NB4 (cell line): ENCODE measurements at regions not wholly inside any gene's neighbourhood (a gene's known extent, or its start where the extent isn't known, plus 50 kb on each side); places are given as distances from the start of the nearest gene placed in this dataset.

Source experiments
- DNase-seq: peaks from one replicate; pipeline ENCODE4 v3.0.0; 2010; ENCODE audit warnings: low read depth
- H3K4me3 ChIP-seq: one replicate; pipeline ENCODE4 v1.5.1; 2011; ENCODE audit warnings: mild to moderate bottlenecking, low read depth, low read length, moderate library complexity
- MYC ChIP-seq: IDR thresholded peaks from 2 replicates; pipeline ENCODE4 v1.6.1; 2011; ENCODE audit warnings: low read depth, low read length
- POLR2A ChIP-seq: IDR thresholded peaks from 2 replicates; pipeline ENCODE4 v1.6.1; 2011; ENCODE audit warnings: mild to moderate bottlenecking; ENCODE audit not compliant: insufficient read length; ENCODE audit errors: extremely low read depth
- TF ChIP-seq, protein P1 (sequence below): IDR thresholded peaks from one replicate; pipeline ENCODE4 v1.5.1; 2012; ENCODE audit warnings: low read depth, low read length
- TF ChIP-seq, protein P2 (sequence below): IDR thresholded peaks from 2 replicates; pipeline ENCODE4 v1.6.1; 2011; ENCODE audit warnings: low read depth, low read length

DNA sequence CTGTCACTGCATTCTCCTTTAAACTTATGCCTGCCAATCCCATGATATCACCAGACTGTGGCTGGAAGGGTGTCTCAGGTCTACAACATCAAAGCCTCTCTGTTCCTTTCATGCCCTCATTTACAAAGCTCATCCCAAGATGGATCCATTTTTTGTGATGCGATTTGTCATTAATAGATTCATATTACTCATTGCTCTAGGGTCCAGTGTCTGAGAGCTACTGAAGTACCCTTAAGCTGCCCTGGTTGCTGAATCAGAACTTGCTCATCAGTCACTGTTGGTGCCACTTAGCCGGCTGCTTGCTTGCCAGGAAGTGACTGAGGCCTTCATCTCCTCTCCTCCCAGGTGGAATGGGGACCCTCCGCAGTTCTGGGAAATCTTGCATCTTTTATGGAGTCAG lies 395.5 kb upstream of the BOD1L1 start:
- DNase-seq = no peak
- H3K4me3 ChIP-seq = no peak overlapping the region
- no peak for TF ChIP-seq MYC
- TF ChIP-seq, protein P1, sequence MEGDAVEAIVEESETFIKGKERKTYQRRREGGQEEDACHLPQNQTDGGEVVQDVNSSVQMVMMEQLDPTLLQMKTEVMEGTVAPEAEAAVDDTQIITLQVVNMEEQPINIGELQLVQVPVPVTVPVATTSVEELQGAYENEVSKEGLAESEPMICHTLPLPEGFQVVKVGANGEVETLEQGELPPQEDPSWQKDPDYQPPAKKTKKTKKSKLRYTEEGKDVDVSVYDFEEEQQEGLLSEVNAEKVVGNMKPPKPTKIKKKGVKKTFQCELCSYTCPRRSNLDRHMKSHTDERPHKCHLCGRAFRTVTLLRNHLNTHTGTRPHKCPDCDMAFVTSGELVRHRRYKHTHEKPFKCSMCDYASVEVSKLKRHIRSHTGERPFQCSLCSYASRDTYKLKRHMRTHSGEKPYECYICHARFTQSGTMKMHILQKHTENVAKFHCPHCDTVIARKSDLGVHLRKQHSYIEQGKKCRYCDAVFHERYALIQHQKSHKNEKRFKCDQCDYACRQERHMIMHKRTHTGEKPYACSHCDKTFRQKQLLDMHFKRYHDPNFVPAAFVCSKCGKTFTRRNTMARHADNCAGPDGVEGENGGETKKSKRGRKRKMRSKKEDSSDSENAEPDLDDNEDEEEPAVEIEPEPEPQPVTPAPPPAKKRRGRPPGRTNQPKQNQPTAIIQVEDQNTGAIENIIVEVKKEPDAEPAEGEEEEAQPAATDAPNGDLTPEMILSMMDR = no peak
- TF ChIP-seq, protein P2, sequence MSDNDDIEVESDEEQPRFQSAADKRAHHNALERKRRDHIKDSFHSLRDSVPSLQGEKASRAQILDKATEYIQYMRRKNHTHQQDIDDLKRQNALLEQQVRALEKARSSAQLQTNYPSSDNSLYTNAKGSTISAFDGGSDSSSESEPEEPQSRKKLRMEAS = no peak
- no peak for TF ChIP-seq POLR2A

DNA sequence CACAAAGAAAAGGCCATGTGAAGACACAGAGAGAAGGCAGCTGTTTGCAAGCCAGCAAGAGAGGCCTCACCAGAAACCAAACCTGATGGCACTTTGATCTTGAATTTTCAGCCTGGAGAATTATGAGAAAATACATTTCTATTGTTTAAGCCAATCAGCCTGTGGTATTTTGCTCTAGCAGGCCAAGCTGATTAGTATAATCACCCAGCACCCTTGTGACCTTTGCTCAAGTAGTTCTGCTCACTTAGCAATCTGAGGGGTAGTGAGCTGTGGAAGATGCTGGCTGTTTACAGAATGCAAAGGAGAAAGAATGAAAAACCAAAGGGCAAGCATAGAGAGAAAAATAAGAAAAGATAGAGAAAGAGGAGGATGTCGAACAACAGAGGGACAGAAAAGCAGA lies 396.4 kb upstream of the BOD1L1 start:
- DNase-seq = no peak
- H3K4me3 ChIP-seq = no peak overlapping the region
- TF ChIP-seq MYC = no peak
- TF ChIP-seq, protein P1 = no peak
- no peak for TF ChIP-seq POLR2A
- TF ChIP-seq, protein P2 = no peak

DNA sequence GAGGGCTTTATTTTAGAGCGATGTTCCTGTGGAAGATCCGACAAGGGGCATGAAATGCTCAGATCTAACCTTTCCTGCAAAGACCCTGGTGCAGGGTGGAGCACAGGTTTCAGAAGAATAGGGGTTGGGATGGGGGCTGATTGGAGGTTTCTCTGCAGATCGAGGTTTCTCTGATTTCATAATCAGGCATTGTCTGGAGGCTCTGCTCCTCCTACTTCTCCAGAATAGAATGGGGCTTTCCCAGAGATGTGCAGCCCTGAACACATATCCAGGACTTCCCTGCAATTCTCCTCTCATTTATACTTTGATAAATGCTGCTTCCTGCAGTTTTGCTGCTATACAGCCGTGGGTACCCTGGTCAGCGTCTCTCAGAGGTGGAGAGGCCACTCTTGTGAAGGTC lies 397.6 kb upstream of the BOD1L1 start:
- TF ChIP-seq, protein P2 = no peak
- TF ChIP-seq POLR2A (no peak), MYC (no peak)
- TF ChIP-seq, protein P1 = no peak
- no peak overlapping the region for H3K4me3 ChIP-seq
- no peak for DNase-seq

DNA sequence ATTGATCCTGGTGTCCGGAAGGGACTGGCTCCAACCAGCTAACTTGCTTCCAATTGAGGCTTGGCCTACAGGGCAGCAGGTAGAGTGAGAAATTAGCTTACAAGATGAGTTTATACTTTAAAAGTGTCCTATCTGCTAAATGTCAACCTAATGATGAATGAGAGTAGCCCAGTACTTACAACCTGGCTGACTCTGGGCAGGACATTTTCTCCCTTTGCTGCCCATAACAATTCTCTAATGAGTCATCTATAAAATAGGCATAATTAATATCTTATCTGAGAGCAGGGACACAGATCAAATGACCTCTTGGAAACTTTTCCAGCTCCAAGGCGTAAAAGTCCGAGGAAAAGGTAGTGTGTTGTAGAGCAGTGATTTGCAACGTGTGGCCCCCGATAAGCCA lies 398.4 kb upstream of the BOD1L1 start:
- no peak overlapping the region for H3K4me3 ChIP-seq
- no peak for DNase-seq
- TF ChIP-seq POLR2A (no peak), MYC (no peak)
- TF ChIP-seq, protein P1 = no peak
- TF ChIP-seq, protein P2 = no peak

DNA sequence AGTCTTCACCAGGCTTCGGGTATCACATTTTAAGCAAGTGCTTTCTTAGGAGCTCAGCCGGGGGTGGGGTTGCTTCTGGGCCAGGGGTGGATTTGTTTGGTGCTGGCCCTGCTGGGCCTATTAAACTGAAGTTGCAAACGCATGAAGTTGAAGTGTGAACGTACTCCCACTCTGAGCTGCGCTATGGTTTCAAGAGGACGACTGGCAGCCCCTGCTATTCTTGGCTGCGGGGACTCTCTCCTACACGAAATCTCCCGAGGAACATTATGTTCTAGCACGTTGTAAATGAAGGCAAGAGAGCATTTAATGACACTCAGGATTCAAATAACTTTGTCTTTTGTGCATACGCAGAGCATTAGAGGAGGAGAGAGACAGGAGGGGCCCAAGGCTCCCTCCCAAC lies 401.3 kb upstream of the BOD1L1 start:
- TF ChIP-seq MYC = no peak
- TF ChIP-seq POLR2A = no peak
- TF ChIP-seq, protein P1 = no peak
- TF ChIP-seq, protein P2 = no peak
- H3K4me3 ChIP-seq = no peak overlapping the region
- no peak for DNase-seq

DNA sequence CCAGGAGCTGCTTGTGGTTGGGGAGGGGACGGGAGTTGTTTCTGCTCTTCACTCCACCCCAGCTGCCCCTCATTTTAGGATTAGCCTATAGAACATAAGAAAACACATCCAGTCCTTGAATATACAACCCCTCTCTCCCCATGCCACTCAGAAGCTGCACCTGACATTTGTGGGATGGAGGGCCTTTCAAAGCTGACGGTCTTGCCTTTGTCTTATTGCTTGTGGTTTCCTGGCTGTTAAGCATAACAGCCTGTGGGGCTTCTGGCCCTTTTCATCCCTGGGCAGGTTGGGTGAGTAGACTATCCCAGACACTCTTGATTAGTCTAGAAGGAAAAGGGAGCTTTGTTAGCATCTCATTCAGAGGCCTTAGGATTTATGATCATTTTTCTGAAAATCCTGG lies 407.6 kb upstream of the BOD1L1 start:
- H3K4me3 ChIP-seq = no peak overlapping the region
- no peak for TF ChIP-seq POLR2A
- TF ChIP-seq, protein P1 = no peak
- TF ChIP-seq, protein P2 = no peak
- no peak for TF ChIP-seq MYC
- no peak for DNase-seq
